Left forelimb (tissue), 1 donor: ENCODE measurements at regions not wholly inside any gene's neighbourhood (a gene's known extent, or its start where the extent isn't known, plus 50 kb on each side); places are given as distances from the start of the nearest gene placed in this dataset.
"Not testable (repeated sequence)": the region's sequence is repeated elsewhere in the genome, so short reads cannot be mapped to it uniquely, and the experiment has no call there.

Experiments used
- DNase-seq: peaks from one replicate; pipeline ENCODE4 v3.0.0-alpha.2; 2018; ENCODE audit warnings: low spot score

DNA sequence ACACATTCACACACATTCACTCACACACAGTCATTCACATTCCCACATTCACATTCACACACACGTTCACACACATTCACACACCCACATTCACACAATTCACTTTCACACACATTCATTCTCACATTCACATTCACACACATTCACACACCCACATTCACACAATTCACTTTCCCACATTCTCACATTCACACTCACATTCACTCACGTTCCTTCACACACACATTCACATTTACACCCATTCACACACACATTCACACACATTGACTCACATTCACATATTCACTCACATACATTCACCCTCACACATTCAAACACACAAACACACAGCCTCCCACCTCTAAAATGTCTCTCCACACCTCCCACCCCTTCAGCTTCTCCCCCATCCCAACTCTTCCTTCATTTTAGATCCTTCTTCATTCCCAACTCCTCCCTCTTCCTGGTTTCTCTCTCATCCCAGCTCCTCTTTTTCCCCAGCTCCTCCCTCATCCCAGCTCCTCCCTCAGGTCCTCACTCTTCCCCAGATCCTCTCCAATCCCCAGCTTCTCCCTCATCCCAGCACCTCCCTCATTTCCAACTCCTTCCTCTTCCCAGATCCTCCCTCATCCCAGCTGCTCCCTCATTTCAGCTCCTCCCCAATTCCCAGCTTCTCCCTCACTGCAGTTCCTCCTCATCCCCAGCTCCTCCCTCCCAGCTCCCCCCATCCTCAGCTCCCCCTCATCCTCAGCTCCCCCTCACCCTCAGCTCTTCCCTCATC is 111.0 kb downstream of the FAM53A start:
- no peak for DNase-seq

DNA sequence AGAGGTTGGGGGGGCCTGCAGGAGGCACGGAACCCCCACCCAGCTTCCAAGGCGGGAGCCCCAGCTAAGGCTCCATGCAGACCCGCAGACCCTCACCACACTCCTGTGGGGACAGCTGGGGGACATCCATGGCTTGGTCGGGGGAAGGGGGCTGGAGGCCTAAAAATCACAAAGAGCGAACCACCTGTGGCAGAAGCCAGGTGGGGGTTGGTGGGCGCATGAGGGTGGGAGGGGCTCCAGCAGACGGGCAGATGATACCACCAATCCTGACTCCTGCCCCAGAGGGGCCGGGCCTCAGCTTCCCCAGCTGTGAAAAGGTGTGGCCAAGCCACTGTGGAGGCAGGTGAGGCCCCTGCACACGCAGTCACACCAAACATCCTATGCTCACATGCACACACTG is 111.6 kb downstream of the FAM53A start:
- DNase-seq, result no peak

DNA sequence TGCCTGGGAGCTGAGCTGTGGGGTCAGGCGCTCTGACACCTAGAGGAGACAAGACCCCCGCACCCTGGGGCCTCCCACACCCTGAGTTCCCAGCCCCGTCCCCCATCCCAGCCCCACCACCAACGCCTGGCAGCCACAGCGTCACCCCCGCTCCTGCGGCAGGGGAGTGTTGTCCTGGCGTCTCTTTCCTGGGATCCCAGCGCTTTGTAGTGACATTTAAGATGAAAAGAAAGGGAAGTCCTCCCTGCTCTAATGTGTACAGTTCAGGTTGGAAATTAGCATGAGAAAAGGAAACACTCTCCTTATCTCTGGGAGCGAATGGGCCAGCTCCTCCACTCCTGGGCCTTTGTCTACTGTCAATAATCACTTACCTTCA is 112.1 kb downstream of the FAM53A start:
- DNase-seq, result no peak

DNA sequence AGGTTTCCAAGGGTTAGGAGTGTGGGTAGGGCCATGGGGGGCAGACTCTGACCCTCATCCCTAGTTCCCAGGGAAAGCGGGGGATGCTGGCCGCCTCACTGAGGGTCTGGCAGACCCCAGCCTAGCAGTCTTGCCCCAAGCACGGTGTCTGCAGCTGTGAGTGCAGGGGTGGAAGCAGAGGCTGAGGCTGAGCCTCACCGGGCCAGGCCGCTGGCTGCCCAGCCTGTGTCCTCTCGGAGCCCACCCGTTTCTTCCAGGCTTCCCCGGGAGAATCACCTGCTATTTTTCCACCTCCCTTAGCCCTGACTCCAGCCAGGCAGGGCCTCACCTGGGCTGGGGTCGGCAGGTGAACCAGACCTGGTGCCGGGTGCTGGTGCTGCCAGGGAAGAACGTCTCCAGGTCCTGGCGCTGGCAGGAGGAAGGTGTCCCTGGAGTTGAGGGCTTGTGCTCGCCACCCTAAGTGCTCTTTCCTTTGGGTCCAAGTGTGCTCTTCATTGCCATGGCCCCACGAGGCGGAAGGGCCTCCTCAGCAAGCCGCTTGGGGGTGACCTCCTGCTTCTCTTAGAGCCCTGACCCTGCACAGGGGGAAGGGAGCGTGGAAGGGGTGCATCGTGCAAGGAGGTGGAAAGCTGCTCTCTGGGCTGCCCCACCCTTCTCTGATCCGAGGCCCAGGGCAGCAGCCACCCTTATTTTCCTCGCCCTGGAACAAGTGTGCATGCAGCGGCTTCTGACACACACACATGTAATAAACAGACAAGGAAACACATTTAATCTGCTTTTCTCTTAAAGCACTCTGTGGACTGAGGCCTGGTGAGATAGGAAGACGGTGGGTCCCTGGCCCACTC is 112.7 kb downstream of the FAM53A start:
- no peak for DNase-seq

DNA sequence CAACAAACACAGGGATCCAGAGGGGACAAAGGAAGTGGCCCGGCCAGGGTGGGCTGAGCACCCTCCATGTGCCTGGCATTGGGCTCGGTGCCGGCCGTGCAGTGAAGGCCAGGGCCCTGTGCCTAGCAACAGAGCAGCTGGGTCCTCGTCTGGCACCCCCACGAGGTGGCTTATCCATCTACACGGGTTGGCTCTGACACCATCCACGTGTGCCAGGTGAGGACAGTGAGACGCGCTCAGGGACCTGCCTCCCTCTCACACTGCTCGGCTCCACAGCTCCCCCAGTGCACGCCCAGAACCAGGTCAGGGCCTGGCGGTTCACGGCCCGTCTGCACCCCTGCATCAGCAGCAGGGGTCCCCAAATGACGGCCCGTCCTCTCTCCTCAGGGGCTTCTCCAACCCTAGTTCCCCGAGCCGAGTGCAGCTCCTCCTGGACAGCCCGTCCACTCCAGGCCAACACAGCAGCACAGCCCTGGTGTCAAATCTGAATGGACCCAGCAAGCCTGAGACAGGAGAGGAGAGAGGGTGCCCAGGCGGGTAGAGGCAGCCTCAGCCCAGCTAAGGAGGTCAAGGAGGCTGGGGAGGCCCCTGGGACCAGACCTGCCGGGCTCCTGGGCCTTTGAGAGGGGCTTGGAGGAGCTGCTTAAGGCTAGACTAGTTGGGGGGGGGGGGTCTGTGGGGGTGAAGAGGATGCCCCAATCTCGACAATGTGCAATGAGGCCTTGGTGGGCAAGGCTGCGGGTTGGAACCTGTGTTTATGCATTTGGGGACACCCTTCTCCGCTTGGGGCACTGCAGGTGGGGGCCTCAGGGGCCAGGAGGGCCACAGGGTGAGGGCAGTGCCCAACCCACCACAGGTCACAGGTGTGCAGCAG is 113.6 kb downstream of the FAM53A start:
- no peak for DNase-seq

GRCh38 chr4:1569461-1570151 is 114.5 kb downstream of the FAM53A start:
- DNase-seq, result no peak

- no peak for DNase-seq
Measured at GRCh38 chr4:1568855-1569460, 115.2 kb downstream of the FAM53A start.

DNA sequence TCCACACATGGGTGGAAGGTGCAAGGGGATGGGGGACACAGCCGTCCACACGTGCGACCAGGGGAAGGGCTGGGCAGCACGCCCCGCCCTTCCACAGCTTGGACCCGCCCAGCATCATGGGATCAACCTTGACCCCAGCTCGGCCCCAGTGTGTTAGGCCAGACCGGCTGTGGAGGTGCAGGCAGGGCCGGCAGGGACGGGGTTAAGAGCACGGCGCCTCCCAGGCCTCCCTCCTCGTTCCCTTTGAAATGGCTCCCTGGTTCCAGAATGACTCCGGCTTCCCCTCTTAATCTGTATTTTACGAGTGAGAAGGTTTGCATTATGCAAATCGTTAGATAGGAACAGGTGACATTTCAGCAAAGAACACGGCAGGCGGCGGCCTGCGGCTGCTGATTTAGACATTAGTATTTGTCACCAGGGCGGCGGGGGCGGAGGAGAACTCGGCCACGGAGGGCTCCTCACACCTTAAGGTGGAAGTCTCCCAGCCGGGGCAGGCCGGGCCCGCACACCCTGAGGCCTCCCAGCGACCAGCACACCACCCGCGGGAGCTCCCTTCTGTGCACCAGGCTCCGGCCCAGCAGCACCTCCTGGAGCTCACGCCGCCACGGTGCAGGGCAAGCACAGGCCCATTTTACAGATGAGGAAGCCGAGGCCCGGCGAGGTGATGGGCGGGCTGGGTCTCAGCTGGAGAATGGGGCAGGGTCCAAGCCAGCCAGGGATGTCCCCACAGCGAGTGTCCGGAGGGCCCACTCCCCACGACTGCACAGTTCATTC is 116.1 kb downstream of the FAM53A start:
- no peak for DNase-seq

DNA sequence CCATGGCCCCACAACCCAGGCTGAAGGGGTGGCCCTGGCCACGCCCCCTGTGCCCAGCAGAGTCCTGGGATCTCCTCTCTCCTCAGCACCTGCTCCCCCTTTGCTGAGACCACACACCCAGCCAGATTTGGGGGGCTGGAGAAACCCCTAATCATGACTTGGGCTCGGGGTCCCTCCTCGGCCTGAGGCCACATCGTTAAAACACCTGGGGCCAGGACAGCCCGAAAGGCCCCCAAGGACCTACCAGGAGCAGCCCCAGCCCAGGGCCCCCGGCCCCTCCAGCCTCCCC is 116.7 kb downstream of the FAM53A start:
- DNase-seq, result no peak

DNA sequence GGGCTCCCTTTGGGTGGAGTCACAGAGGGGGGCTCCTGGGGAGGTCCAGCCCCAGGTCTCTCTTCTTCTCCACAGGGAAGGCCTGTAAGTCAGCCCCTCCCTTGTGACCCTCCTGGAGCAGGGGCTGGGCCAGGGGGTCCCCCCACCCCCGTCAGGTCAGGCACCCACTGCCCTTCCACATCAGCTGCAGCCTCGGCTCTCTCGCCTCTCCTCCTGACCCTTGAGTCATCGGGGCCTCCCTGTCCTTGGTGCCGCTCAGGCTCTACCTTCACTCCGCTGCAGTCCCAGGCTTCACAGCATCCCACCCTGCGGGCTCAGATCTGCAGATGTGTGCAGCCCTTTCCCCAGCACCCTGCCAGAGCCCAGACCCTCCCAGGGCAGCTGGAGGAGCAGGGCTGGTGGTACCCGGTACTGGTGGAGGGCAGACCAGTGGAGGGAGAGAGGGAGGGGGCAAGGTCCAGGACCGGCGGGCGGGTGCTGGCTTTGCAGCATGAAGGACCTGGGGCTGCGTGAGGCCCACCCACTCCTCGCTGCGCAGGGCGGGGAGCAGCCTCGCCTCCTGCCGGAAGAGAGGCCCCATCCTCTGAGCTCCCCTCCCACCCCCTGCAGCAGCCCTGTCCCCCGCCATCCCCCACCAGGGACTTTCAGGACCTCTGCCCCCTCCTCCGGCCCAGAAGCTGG is 117.1 kb downstream of the FAM53A start:
- DNase-seq, result no peak

DNA sequence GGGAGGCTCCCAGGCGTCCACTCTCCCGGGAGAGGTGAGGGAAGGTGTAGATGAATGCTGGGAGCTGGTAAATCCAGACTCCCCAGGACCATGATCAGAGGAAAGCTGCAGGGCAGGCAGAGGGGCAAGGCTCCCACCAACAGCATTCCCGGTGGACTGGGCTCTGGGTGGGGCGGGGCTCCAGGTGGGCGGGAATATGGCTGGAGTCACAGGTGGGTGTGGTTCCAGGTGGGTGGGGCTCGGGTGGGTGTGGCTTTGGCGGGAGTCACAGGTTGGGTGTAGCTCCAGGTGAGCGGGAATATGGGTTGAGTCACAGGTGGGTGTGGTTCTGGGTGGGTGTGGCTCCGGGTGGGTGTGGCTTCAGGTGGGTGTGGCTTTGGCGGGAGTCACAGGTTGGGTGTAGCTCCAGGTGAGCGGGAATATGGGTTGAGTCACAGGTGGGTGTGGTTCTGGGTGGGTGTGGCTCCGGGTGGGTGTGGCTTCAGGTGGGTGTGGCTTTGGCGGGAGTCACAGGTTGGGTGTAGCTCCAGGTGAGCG is 117.7 kb downstream of the FAM53A start:
- DNase-seq, result not testable (repeated sequence)

DNA sequence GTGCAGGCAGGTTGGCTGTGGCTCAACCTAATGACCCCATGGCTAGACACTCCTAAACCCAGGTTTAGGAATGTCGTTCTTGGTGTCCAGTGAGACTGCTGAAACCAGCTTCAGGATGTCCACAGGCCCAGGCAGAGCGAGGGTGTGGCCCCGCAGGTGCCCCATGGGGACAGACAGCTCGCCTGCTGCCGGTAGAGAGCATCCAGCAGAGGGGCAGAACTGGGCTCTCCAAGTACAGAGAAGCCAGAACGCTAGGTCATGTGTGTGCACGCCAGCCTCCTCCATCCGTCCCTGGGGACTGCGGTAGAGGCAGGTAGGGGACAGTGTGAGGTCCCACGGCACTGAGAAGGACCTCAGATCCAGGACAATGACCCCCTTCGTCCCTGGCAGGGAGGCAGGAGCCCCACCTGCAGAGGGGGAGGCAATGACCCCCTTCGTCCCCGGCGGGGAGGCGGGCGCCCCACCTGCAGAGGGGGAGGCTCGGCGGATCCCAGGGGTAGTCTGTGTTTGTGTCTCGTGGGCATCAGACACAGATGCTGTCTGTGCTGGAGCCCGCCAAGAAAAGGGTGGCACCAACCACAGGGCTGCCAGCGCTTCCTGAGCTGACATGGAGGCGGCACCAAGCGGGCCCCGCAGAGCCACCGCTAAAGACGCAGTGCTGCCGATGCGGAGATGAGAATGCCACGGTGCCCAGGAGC is 118.4 kb downstream of the FAM53A start:
- DNase-seq, result no peak

GRCh38 chr4:1564535-1565375 is 119.4 kb downstream of the FAM53A start:
- no peak for DNase-seq

DNA sequence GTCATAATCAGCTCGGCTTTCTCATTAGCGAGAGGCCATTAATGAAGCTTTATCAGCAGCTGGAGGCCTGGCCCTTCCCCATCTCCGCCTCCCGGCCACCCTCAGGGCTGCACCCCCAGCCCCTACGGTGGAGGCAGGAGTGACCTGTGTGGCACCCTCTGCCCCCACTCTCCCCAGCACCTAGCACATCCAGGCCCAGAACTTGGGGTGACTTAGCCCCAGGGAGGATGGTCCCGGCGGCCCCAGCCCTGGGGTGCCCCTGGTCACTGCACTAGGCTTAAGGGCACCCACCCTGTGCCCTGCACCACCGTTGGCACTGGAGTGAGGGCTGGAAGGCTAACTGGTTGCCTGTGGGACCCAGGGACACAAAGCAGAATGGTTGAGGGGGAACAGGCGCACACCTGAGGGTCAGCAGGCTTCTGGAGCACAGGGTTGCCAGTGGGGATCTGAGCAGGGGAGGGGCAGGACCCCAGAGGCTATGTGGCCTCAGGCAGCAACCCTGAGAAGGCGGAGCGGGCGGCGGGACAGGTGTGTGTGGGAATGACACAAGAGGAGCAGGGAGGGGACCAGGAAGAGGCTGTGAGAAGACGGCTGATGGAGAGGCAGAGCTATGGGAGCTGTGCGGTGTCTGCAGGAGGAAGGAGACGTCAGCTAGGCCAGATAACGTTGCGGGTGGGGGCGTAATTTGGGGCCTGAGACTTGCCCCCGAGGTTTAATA is 120.2 kb downstream of the FAM53A start:
- DNase-seq, result no peak

DNA sequence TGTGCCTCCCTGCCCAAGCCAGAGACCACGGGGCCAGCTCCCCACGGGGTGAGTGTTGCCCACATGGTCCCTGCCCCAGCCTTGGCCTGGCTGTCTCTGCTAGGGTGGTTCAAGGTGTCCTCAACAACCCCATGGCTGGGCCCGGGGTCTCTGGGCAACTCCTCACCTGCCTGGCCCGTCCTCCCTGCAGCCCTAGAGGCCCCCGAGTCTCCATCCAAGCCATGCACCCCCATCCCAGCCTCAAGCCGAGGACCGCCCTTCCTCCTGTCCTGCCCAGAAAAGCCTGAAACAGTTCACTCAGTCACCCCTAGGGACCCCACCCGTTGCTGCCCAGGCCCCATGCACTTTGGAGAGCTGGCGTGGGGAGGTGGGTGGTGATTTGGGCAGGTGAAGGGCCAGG is 120.9 kb downstream of the FAM53A start:
- DNase-seq, result no peak

DNA sequence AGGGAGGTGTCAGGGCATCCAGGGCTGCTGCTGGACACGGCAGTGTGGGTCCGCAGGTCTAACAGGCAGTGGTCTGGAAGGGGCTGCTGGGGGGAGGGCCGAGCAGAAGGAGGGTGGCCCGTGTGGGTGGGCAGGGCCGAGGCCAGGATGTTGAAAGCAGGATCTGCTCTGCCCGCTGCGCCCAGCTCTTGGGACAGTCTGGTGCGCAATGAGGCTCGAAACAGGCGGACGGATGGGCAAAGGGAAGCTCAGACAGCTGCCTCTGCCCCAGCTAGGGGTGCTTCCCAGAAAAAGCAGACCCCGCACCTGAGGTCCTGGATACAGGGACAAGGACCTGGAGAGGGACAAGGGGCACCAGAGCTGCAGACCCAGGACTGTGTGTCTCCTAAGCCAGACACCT is 121.3 kb downstream of the FAM53A start:
- no peak for DNase-seq

DNA sequence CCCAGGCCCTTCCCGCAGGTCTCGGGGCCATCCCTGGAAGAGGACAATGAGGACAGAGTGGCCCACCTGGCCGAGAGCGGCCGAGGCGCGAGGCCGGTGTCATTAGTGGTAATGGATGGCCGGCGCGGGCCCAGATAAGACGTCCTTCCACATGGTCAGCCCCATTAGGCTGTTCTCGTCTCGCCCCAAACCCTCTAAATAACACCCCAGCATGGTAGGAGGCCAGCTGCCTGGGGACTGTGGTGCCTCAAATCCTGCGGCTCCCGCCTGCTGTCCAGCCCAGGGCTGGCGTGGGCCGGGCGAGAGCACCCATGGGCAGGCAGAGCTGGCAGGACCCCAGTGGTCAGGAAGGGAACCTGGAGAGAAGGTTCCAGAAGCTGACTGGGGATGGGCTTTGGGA is 121.7 kb downstream of the FAM53A start:
- no peak for DNase-seq
